Neural progenitor cell (in vitro differentiated cells): ENCODE measurements at regions not wholly inside any gene's neighbourhood (a gene's known extent, or its start where the extent isn't known, plus 50 kb on each side); places are given as distances from the start of the nearest gene placed in this dataset.

ENCODE experiments used
- DNase-seq: peaks from one replicate; pipeline ENCODE4 v3.0.0-alpha.2; 2016; ENCODE audit warnings: low spot score
- H2AFZ ChIP-seq: fragments of 200-600 bp; sonication (generic); replicated peaks from 2 replicates; pipeline ENCODE4 v1.6.1; 2016; ENCODE audit warnings: antibody characterized with exemption
- H3F3A ChIP-seq: fragments of 200-600 bp; sonication (generic); 2 replicates; pipeline ENCODE4 v1.6.1; 2016; ENCODE audit warnings: antibody characterized with exemption, low read depth
- H3K27ac ChIP-seq: fragments of 200-600 bp; sonication (generic); 2 replicates; pipeline ENCODE4 v1.5.1; 2016; ENCODE audit warnings: mild to moderate bottlenecking
- H3K27me3 ChIP-seq: fragments of 200-600 bp; sonication (generic); 2 replicates; pipeline ENCODE4 v1.6.1; 2016; ENCODE audit warnings: mild to moderate bottlenecking, moderate library complexity
- H3K36me3 ChIP-seq: fragments of 200-600 bp; sonication (generic); 2 replicates; pipeline ENCODE4 v1.5.1; 2016
- H3K4me1 ChIP-seq: fragments of 200-600 bp; sonication (generic); 2 replicates; pipeline ENCODE4 v1.6.1; 2016; ENCODE audit warnings: mixed run types
- H3K4me2 ChIP-seq: fragments of 200-600 bp; sonication (generic); 2 replicates; pipeline ENCODE4 v1.6.1; 2016
- H3K4me3 ChIP-seq: fragments of 200-600 bp; sonication (generic); 2 replicates; pipeline ENCODE4 v1.5.1; 2016
- H3K79me2 ChIP-seq: fragments of 200-600 bp; sonication (generic); 2 replicates; pipeline ENCODE4 v1.6.1; 2016; ENCODE audit warnings: low read depth
- H3K9ac ChIP-seq: fragments of 200-600 bp; sonication (generic); 2 replicates; pipeline ENCODE4 v1.6.1; 2016
- H3K9me3 ChIP-seq: fragments of 200-600 bp; sonication (generic); 2 replicates; pipeline ENCODE4 v1.5.1; 2016; ENCODE audit warnings: low read depth
- H4K20me1 ChIP-seq: fragments of 200-600 bp; sonication (generic); 2 replicates; pipeline ENCODE4 v1.6.1; 2016; ENCODE audit warnings: low read depth
- H3K27ac Mint-ChIP-seq: 3 replicates; pipeline ENCODE4 v1.8.0; 2021; ENCODE audit warnings: mixed read lengths
- H3K27me3 Mint-ChIP-seq: 2 replicates; pipeline ENCODE4 v1.8.0; 2022; ENCODE audit warnings: low read depth, mild to moderate bottlenecking, inconsistent platforms, moderate library complexity, mixed read lengths; ENCODE audit not compliant: insufficient read depth
- H3K36me3 Mint-ChIP-seq: 3 replicates; pipeline ENCODE4 v1.8.0; 2021; ENCODE audit warnings: mixed read lengths
- H3K4me1 Mint-ChIP-seq: 3 replicates; pipeline ENCODE4 v1.8.0; 2021; ENCODE audit warnings: mixed read lengths
- H3K4me3 Mint-ChIP-seq: 3 replicates; pipeline ENCODE4 v1.8.0; 2021; ENCODE audit warnings: mild to moderate bottlenecking, moderate library complexity, mixed read lengths
- H3K9me3 Mint-ChIP-seq: 3 replicates; pipeline ENCODE4 v1.8.0; 2020; ENCODE audit warnings: mixed read lengths
- EZH2 ChIP-seq: fragments of 200-600 bp; sonication (generic); IDR thresholded peaks from 2 replicates; pipeline ENCODE4 v1.6.1; 2017; ENCODE audit warnings: antibody characterized with exemption, mild to moderate bottlenecking, moderate library complexity
- EZH2phosphoT487 ChIP-seq: fragments of 200-600 bp; sonication (generic); IDR thresholded peaks from 2 replicates; pipeline ENCODE4 v1.6.1; 2017; ENCODE audit warnings: antibody characterized with exemption
- TF ChIP-seq, protein P1 (sequence below): fragments of 200-600 bp; sonication (generic); IDR thresholded peaks from 2 replicates; pipeline ENCODE4 v1.5.1; 2017; ENCODE audit warnings: antibody characterized with exemption, mild to moderate bottlenecking

DNA sequence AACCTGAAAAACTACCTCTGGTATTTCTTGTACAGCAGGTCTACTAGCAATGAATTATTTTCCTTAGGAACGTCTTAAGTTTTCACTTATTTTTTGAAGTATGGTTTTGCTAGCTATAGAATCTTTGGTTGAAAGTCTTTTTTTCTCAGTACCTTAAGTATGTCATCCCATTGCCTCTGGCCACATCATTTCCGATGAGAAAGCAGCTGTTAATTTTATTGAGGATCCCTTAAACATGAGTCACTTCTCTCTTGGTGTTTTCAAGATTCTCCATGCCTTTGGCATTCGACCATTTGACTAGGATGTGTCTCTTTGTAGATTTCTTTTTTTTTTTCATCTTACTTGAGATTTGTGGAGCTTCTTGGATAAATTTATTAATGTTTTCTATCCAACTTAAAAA is 803.8 kb upstream of the AMOT start:
- no peak overlapping the region for H3K27ac ChIP-seq
- H3K27me3 ChIP-seq, result no peaks in the 10 kb centered on the region
- no peaks in the 10 kb centered on the region for H3K79me2 ChIP-seq
- no peak overlapping the region for H3K4me2 ChIP-seq
- H3K4me1 ChIP-seq, result no peaks in the 10 kb centered on the region
- no peaks in the 10 kb centered on the region for H3K4me1 Mint-ChIP-seq
- no peaks in the 10 kb centered on the region for H3F3A ChIP-seq
- no peaks in the 10 kb centered on the region for H3K9me3 ChIP-seq
- H3K9ac ChIP-seq, result no peak overlapping the region
- H2AFZ ChIP-seq, result no peak overlapping the region
- no peaks in the 10 kb centered on the region for H4K20me1 ChIP-seq
- no peaks in the 10 kb centered on the region for H3K27me3 Mint-ChIP-seq
- H3K36me3 Mint-ChIP-seq, result no peaks in the 10 kb centered on the region
- no peak overlapping the region for H3K4me3 Mint-ChIP-seq
- peaks cover 8% of the 10 kb centered on the region for H3K36me3 ChIP-seq
- peaks cover 7% of the 10 kb centered on the region for H3K9me3 Mint-ChIP-seq
- no peak overlapping the region for H3K27ac Mint-ChIP-seq
- TF ChIP-seq EZH2 (no peak), EZH2phosphoT487 (no peak)
- TF ChIP-seq, protein P1, sequence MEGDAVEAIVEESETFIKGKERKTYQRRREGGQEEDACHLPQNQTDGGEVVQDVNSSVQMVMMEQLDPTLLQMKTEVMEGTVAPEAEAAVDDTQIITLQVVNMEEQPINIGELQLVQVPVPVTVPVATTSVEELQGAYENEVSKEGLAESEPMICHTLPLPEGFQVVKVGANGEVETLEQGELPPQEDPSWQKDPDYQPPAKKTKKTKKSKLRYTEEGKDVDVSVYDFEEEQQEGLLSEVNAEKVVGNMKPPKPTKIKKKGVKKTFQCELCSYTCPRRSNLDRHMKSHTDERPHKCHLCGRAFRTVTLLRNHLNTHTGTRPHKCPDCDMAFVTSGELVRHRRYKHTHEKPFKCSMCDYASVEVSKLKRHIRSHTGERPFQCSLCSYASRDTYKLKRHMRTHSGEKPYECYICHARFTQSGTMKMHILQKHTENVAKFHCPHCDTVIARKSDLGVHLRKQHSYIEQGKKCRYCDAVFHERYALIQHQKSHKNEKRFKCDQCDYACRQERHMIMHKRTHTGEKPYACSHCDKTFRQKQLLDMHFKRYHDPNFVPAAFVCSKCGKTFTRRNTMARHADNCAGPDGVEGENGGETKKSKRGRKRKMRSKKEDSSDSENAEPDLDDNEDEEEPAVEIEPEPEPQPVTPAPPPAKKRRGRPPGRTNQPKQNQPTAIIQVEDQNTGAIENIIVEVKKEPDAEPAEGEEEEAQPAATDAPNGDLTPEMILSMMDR, result no peak
- no peak overlapping the region for H3K4me3 ChIP-seq
- DNase-seq, result no peak

DNA sequence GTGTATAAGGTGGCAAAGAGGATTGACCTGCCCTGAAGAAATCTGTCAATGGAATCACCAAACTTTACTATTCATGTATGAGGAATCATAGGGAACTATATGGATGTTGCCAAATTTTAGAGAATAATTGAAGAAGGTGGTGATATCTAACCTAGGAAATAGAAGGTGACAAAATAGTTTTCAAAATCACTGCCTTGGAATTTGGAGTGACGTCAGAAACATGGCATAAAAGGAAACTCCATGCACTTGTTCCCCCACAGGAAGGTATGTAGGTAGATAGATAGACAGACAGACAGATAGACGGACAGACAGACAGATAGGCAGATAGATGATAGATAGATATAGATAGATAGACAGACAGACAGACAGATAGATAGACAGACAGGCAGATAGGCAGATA is 793.9 kb upstream of the AMOT start:
- H3K9me3 Mint-ChIP-seq, result peaks cover 2% of the 10 kb centered on the region
- no peaks in the 10 kb centered on the region for H4K20me1 ChIP-seq
- no peaks in the 10 kb centered on the region for H3K79me2 ChIP-seq
- no peak overlapping the region for H3K9ac ChIP-seq
- H3K4me1 ChIP-seq, result peaks cover 17% of the 10 kb centered on the region
- H3K27me3 ChIP-seq, result no peaks in the 10 kb centered on the region
- no peak overlapping the region for H3K4me3 ChIP-seq
- no peaks in the 10 kb centered on the region for H3K27me3 Mint-ChIP-seq
- TF ChIP-seq, protein P1, result no peak
- TF ChIP-seq EZH2phosphoT487 (no peak), EZH2 (no peak)
- no peak overlapping the region for H3K4me3 Mint-ChIP-seq
- H3K4me1 Mint-ChIP-seq, result peaks cover 17% of the 10 kb centered on the region
- no peaks in the 10 kb centered on the region for H3F3A ChIP-seq
- no peaks in the 10 kb centered on the region for H3K36me3 ChIP-seq
- H3K36me3 Mint-ChIP-seq, result no peaks in the 10 kb centered on the region
- no peak overlapping the region for H3K4me2 ChIP-seq
- no peak overlapping the region for H2AFZ ChIP-seq
- no peak overlapping the region for H3K27ac ChIP-seq
- H3K27ac Mint-ChIP-seq, result no peak overlapping the region
- no peaks in the 10 kb centered on the region for H3K9me3 ChIP-seq
- no peak for DNase-seq

DNA sequence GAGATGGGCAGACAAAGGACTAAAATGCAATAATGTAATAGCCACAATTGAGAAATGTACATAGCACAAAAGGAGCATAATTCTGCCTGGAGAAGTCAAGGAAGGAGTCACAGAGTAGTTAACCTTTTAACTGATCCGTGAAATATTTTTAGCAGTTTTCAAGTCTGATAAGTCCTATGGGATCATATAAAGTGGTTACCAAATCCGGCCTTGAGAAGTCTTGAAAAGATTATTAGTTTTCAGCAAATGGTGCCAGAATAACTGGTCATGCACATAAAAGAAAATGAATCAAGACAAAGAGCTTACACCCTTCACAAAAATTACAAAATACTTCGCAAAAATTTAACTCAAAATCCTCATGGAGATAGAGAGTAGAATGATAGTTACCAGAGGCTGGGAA is 788.7 kb upstream of the AMOT start:
- Histone ChIP-seq H3K4me3 (no peak overlapping the region), H3K79me2 (no peaks in the 10 kb centered on the region), H3K9me3 (no peaks in the 10 kb centered on the region), H4K20me1 (no peaks in the 10 kb centered on the region), H3K27me3 (no peaks in the 10 kb centered on the region), H3K4me1 (peaks cover 17% of the 10 kb centered on the region), H3K4me2 (no peak overlapping the region), H3K36me3 (peaks cover 3% of the 10 kb centered on the region), H3F3A (no peaks in the 10 kb centered on the region), H3K27ac (no peak overlapping the region), H3K9ac (no peak overlapping the region), H2AFZ (no peak overlapping the region)
- DNase-seq, result no peak
- TF ChIP-seq EZH2phosphoT487, result no peak
- TF ChIP-seq, protein P1, result no peak
- no peak for TF ChIP-seq EZH2
- peaks cover 19% of the 10 kb centered on the region for H3K4me1 Mint-ChIP-seq
- H3K36me3 Mint-ChIP-seq, result no peaks in the 10 kb centered on the region
- H3K4me3 Mint-ChIP-seq, result no peak overlapping the region
- H3K27me3 Mint-ChIP-seq, result no peaks in the 10 kb centered on the region
- H3K27ac Mint-ChIP-seq, result no peak overlapping the region
- peaks cover 2% of the 10 kb centered on the region for H3K9me3 Mint-ChIP-seq
